ENCODE measurements at regions not wholly inside any gene's neighbourhood (a gene's known extent, or its start where the extent isn't known, plus 50 kb on each side); places are given as distances from the start of the nearest gene placed in this dataset.

DNA sequence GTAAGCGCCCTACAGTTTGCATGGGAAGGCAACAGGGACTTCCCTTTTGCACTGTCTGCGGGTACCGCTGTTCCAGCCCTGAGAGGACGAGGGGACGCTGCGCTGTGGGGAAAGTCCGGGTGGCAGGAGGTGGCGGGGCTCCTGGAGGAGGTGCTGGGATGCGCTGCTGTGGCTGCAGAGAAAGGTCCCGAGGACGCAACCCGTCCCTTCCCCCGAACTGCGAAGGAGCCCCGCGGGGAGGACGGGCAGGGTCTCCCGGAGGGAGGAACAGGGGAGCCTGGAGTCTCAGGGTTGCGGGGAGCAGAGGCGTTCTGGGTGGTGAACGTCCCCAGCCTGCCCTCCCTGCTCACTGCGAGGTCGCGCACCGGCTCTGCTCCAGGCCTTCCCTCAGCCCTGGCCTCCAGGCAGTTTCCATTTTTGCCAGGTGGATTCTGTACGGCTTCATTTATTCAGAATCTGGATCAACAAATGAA is 91.6 kb downstream of the CXCL12 start:
- TF ChIP-seq, protein P1, sequence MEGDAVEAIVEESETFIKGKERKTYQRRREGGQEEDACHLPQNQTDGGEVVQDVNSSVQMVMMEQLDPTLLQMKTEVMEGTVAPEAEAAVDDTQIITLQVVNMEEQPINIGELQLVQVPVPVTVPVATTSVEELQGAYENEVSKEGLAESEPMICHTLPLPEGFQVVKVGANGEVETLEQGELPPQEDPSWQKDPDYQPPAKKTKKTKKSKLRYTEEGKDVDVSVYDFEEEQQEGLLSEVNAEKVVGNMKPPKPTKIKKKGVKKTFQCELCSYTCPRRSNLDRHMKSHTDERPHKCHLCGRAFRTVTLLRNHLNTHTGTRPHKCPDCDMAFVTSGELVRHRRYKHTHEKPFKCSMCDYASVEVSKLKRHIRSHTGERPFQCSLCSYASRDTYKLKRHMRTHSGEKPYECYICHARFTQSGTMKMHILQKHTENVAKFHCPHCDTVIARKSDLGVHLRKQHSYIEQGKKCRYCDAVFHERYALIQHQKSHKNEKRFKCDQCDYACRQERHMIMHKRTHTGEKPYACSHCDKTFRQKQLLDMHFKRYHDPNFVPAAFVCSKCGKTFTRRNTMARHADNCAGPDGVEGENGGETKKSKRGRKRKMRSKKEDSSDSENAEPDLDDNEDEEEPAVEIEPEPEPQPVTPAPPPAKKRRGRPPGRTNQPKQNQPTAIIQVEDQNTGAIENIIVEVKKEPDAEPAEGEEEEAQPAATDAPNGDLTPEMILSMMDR (IDR thresholded peaks at IDR 0.05; ENCODE audit: insufficient read depth in 1 of 2, low read depth in 1 of 2, low read length in 1 of 2, severe bottlenecking in 1 of 2, unreplicated experiment in 1 of 2): no peak

GRCh38 chr10:44292390-44293002 is 92.4 kb downstream of the CXCL12 start:
- no peaks in the 10 kb centered on the region for H3K9me3 Mint-ChIP-seq (ENCODE audit: unreplicated experiment)
- intact Hi-C loops (cut with micrococcal nuclease; ENCODE audit: unreplicated experiment): no loop called here
- no TSS peak for BruUV-seq (replicated peaks)
- Histone ChIP-seq H3K4me1 (no peaks in the 10 kb centered on the region), H3K4me3 (ENCODE audit: low read depth, low read length) (no peak overlapping the region), H3K27me3 (replicated peaks; ENCODE audit: control insufficient read depth, insufficient read depth, low read length) (no peaks in the 10 kb centered on the region), H3K36me3 (ENCODE audit: control insufficient read depth, insufficient read depth, low read length) (no peaks in the 10 kb centered on the region), H3K9me3 (0 out of 2 replicates have a peak, but pooled peaks cover 7% of the 10 kb centered on the region)
- no peaks in the 10 kb centered on the region for H3K36me3 Mint-ChIP-seq (ENCODE audit: insufficient read depth, unreplicated experiment)
- no peak for DNase-seq
- peaks cover 5% of the 10 kb centered on the region for H3K27me3 Mint-ChIP-seq (ENCODE audit: insufficient read depth, unreplicated experiment)
- ChIA-PET CTCF (no interaction called here), POLR2A (no interaction called here)
- no peaks in the 10 kb centered on the region for H3K4me1 Mint-ChIP-seq (ENCODE audit: low read depth, unreplicated experiment)
- no peak overlapping the region for H3K4me3 Mint-ChIP-seq (ENCODE audit: unreplicated experiment)
- TF ChIP-seq, protein P1 (IDR thresholded peaks at IDR 0.05; ENCODE audit: insufficient read depth in 1 of 2, low read depth in 1 of 2, low read length in 1 of 2, severe bottlenecking in 1 of 2, unreplicated experiment in 1 of 2): no peak
- no peak overlapping the region for H3K27ac Mint-ChIP-seq (ENCODE audit: unreplicated experiment)

More for the DNA sequence above, 91.6 kb downstream of the CXCL12 start:
- no TSS peak for BruUV-seq (replicated peaks)
- intact Hi-C loops (cut with micrococcal nuclease; ENCODE audit: unreplicated experiment): no loop called here
- no peak overlapping the region for H3K27ac Mint-ChIP-seq (ENCODE audit: unreplicated experiment)
- Histone ChIP-seq H3K4me1 (no peaks in the 10 kb centered on the region), H3K27me3 (replicated peaks; ENCODE audit: control insufficient read depth, insufficient read depth, low read length) (no peaks in the 10 kb centered on the region), H3K4me3 (ENCODE audit: low read depth, low read length) (no peak overlapping the region), H3K9me3 (0 out of 2 replicates have a peak, but pooled peaks cover 7% of the 10 kb centered on the region), H3K36me3 (ENCODE audit: control insufficient read depth, insufficient read depth, low read length) (no peaks in the 10 kb centered on the region)
- ChIA-PET POLR2A (no interaction called here), CTCF (no interaction called here)
- H3K9me3 Mint-ChIP-seq (ENCODE audit: unreplicated experiment): no peaks in the 10 kb centered on the region
- H3K4me1 Mint-ChIP-seq (ENCODE audit: low read depth, unreplicated experiment): no peaks in the 10 kb centered on the region
- H3K27me3 Mint-ChIP-seq (ENCODE audit: insufficient read depth, unreplicated experiment): peaks cover 5% of the 10 kb centered on the region
- no peak overlapping the region for H3K4me3 Mint-ChIP-seq (ENCODE audit: unreplicated experiment)
- no peak for DNase-seq
- H3K36me3 Mint-ChIP-seq (ENCODE audit: insufficient read depth, unreplicated experiment): no peaks in the 10 kb centered on the region

DNA sequence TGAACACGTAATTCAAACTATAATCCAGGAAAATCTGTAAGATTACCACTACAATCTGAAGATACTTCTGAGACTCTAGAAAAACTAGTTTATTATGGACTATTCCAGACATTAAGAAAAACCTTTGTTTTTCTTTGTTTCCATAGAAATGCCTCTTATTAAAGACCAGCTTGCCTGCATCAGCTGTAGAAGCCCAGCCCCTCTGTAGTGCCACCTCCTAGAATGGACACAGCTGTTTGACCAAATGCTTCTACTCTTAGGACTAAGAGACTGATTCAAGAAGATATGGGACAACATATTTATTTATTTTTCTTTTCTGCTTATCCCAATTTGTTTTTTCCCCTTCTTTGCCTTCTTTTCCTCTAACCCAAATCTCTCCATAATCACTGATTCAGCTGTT is 93.8 kb downstream of the CXCL12 start:
- no peak for DNase-seq
- H3K9me3 ChIP-seq: 0 out of 2 replicates have a peak, but pooled peaks cover 7% of the 10 kb centered on the region
- H3K27me3 ChIP-seq (replicated peaks; ENCODE audit: control insufficient read depth, insufficient read depth, low read length): no peaks in the 10 kb centered on the region
- no peaks in the 10 kb centered on the region for H3K9me3 Mint-ChIP-seq (ENCODE audit: unreplicated experiment)
- no peak overlapping the region for H3K27ac Mint-ChIP-seq (ENCODE audit: unreplicated experiment)
- no peaks in the 10 kb centered on the region for H3K36me3 Mint-ChIP-seq (ENCODE audit: insufficient read depth, unreplicated experiment)
- H3K4me1 Mint-ChIP-seq (ENCODE audit: low read depth, unreplicated experiment): no peaks in the 10 kb centered on the region
- H3K4me3 Mint-ChIP-seq (ENCODE audit: unreplicated experiment): no peak overlapping the region
- ChIA-PET CTCF (no interaction called here), POLR2A (no interaction called here)
- intact Hi-C loops (cut with micrococcal nuclease; ENCODE audit: unreplicated experiment): no loop called here
- BruUV-seq (replicated peaks): no TSS peak
- H3K4me3 ChIP-seq (ENCODE audit: low read depth, low read length): no peak overlapping the region
- H3K27me3 Mint-ChIP-seq (ENCODE audit: insufficient read depth, unreplicated experiment): peaks cover 6% of the 10 kb centered on the region
- H3K36me3 ChIP-seq (ENCODE audit: control insufficient read depth, insufficient read depth, low read length): no peaks in the 10 kb centered on the region
- H3K4me1 ChIP-seq: no peaks in the 10 kb centered on the region
- TF ChIP-seq, protein P1 (IDR thresholded peaks at IDR 0.05; ENCODE audit: insufficient read depth in 1 of 2, low read depth in 1 of 2, low read length in 1 of 2, severe bottlenecking in 1 of 2, unreplicated experiment in 1 of 2): no peak
